Uterus (tissue), 2 donors: ENCODE measurements at regions not wholly inside any gene's neighbourhood (a gene's known extent, or its start where the extent isn't known, plus 50 kb on each side); places are given as distances from the start of the nearest gene placed in this dataset.

Experiments
- CTCF ChIP-seq, 4 experiments: fragments of 200-600 bp in 2 of 4; fragments of 450-650 bp in 2 of 4; sonication (generic) in 2 of 4; IDR thresholded peaks; one replicate each; pipeline ENCODE4 v1.5.1; 2016 to 2019; ENCODE audit warnings: antibody characterized with exemption in 4 of 4, mild to moderate bottlenecking in 2 of 4, moderate library complexity in 1 of 4
- POLR2A ChIP-seq, 2 donors: fragments of 450-650 bp; IDR thresholded peaks; one replicate each; pipeline ENCODE4 v1.6.1; 2016; ENCODE audit warnings: antibody characterized with exemption in 2 of 2, mild to moderate bottlenecking in 1 of 2, moderate library complexity in 1 of 2

DNA sequence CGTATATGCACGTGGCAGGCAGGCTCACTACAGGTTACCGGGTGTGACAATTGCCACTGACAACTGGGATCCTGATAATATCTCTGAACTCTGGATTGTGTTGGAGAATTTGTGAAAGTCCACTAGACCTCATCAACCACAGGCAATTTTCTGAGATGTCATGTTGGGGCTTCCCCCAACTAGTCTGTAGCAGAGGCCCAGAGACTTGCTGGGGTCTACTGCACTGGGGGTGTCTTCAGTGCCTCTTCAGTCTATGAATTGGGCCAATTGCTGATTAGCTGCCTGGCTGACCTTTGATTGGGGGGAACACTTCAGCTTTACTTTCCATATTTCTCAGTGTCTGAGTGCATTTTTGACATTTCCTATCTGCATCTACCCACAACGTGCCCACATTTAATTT is 201.5 kb downstream of the MTX2 start:
- TF ChIP-seq CTCF (IDR thresholded peaks at IDR 0.05) (no peak), POLR2A (IDR thresholded peaks at IDR 0.05) (no peak)
